ENCODE measurements at regions not wholly inside any gene's neighbourhood (a gene's known extent, or its start where the extent isn't known, plus 50 kb on each side); places are given as distances from the start of the nearest gene placed in this dataset.
"Not testable (repeated sequence)": the region's sequence is repeated elsewhere in the genome, so short reads cannot be mapped to it uniquely, and the experiment has no call there.

DNA sequence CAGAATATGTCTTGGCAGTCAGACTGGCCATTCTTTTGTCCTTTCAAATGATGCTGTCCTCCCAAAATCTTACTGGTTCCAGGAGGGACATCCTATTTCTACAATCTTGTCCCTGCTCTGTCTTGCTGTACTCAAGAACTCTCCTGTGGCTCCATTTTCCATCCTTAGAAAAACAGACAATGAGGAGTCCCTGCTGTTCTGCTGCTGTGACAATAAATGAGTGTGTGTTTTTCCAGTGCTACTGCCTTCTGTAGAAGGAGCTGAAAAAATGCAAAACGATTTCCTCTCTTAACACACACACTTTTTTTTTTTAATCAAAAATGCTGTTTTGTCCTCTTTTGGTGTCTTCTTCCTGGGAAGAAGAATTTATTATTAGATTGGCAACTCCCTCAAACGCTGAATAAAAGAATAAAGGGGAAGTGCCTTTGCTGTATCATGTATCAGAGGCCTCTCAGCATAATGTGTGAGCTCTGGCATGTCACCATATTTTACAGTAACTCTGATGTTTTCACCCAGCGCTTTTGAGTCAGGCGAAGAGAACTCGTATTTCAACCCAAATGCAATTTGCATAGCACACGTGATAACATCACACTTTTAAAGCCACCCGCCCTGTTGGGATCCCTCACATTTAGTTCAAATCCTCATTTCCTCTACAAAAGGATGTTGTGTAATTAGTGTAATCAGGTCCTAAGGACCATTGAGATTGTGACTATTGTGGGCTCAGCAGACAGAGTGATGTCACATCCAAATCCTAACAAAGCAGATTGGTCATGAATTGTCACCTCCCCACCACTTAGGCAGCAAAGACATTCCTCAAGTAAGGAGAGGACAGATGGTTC, 496.0 kb upstream of the LARGE1 start:
- no peaks in the 10 kb centered on the region for H3K9me3 Mint-ChIP-seq
- no peak overlapping the region for H3K27ac Mint-ChIP-seq
- no peak overlapping the region for H3K4me3 Mint-ChIP-seq
- H3K36me3 Mint-ChIP-seq, result no peaks in the 10 kb centered on the region
- DNase-seq (ENCODE audit: extremely low spot score, unreplicated experiment), result no peak
- no peaks in the 10 kb centered on the region for H3K4me1 Mint-ChIP-seq (ENCODE audit: unreplicated experiment)
- no peaks in the 10 kb centered on the region for H3K27me3 Mint-ChIP-seq
- TF ChIP-seq, protein P1, sequence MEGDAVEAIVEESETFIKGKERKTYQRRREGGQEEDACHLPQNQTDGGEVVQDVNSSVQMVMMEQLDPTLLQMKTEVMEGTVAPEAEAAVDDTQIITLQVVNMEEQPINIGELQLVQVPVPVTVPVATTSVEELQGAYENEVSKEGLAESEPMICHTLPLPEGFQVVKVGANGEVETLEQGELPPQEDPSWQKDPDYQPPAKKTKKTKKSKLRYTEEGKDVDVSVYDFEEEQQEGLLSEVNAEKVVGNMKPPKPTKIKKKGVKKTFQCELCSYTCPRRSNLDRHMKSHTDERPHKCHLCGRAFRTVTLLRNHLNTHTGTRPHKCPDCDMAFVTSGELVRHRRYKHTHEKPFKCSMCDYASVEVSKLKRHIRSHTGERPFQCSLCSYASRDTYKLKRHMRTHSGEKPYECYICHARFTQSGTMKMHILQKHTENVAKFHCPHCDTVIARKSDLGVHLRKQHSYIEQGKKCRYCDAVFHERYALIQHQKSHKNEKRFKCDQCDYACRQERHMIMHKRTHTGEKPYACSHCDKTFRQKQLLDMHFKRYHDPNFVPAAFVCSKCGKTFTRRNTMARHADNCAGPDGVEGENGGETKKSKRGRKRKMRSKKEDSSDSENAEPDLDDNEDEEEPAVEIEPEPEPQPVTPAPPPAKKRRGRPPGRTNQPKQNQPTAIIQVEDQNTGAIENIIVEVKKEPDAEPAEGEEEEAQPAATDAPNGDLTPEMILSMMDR (conservative IDR thresholded peaks at IDR 0.05), result no peak

DNA sequence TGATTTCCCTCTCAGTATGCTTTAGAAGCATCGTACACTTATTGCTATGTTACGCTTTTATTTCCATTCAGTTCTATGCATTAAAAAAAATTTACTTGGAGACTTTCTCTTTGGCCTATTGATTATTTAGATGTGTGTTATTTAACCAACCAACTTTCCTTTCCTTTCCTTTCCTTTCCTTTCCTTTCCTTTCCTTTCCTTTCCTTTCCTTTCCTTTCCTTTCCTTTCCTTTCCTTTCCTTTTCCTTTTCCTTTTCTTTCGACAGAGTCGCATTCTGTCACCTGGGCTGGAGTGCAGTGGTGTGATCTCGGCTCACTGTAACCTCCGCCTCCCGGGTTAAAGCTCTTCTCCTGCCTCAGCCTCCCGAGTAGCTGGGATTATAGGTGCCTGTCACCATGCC, 502.7 kb upstream of the LARGE1 start:
- H3K9me3 Mint-ChIP-seq, H3K27ac Mint-ChIP-seq: not testable (repeated sequence)

DNA sequence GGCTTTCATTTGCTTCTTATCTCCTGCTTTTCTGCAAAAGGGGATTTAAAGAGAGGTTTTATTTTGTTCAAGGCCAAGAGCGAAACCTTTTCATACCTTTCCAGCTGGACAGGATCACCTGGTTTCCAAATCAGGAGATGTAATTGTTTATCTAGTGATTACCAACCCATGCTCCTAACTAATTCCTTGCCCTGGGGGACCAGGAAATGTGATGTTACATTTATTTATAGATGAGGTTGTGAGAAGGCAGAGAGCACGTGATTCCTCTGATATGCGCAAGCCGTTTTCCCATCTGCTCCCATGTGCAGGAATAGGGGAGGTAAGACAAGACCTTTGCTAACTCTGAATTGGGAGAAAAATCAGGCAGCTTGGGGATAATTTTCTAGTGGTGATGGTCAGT, 507.2 kb upstream of the LARGE1 start:
- TF ChIP-seq, protein P1 (conservative IDR thresholded peaks at IDR 0.05), result no peak
- H3K4me3 Mint-ChIP-seq, result no peak overlapping the region
- no peak for DNase-seq (ENCODE audit: extremely low spot score, unreplicated experiment)
- H3K27me3 Mint-ChIP-seq, result no peaks in the 10 kb centered on the region
- H3K36me3 Mint-ChIP-seq, result no peaks in the 10 kb centered on the region
- H3K27ac Mint-ChIP-seq, result peak overlapping the region; percentile 62
- no peaks in the 10 kb centered on the region for H3K9me3 Mint-ChIP-seq
- H3K4me1 Mint-ChIP-seq (ENCODE audit: unreplicated experiment), result no peaks in the 10 kb centered on the region

More for the DNA sequence above, 502.7 kb upstream of the LARGE1 start:
- not testable (repeated sequence) for H3K36me3 Mint-ChIP-seq; H3K4me1 Mint-ChIP-seq (ENCODE audit: unreplicated experiment); H3K4me3 Mint-ChIP-seq; H3K27me3 Mint-ChIP-seq; DNase-seq (ENCODE audit: extremely low spot score, unreplicated experiment)

DNA sequence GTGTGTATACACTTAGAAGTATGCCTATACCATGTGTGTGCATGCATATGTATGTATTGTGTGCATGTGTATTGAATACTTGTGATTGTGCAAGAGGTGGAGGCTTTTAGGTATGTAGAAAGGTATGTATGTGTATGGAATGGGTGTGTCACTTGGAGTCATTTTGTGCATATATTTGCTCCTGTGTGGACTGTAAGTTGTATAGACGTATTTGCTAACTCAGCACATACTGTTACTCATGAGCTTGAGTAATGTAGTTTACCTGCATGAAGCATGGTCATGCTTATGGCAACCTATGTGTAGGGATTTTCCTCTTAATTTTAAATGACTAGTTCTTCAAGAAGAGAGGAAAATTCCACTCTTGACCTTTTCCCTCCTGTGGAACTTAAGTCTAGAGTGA, 507.6 kb upstream of the LARGE1 start:
- peak overlapping the region; percentile 62 for H3K27ac Mint-ChIP-seq

DNA sequence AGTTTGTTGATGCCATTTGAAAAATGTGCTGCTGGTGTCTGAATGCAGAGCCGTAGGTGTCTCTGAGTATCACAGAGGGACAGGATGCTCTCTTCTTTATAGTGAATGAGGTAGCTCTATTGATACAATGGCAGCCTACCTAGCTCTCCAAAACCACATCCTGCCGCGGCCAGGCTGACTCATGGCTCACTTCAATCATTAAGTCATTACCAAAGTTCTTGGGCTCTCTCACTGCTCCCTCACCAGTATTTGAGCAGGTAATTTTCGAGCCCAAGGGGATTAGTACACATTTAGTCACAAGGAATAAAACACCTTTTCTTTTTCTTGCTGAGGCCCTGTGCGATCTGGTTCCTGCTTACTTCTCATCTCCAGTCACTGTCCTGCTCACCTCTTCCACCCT, 509.0 kb upstream of the LARGE1 start:
- Mint-ChIP-seq H3K27ac (no peak overlapping the region), H3K36me3 (no peaks in the 10 kb centered on the region), H3K4me1 (ENCODE audit: unreplicated experiment) (no peaks in the 10 kb centered on the region), H3K4me3 (no peak overlapping the region), H3K27me3 (peaks cover 2% of the 10 kb centered on the region), H3K9me3 (no peaks in the 10 kb centered on the region)
- DNase-seq (ENCODE audit: extremely low spot score, unreplicated experiment), result no peak
- TF ChIP-seq, protein P1 (conservative IDR thresholded peaks at IDR 0.05), result no peak

More for the DNA sequence above, 507.6 kb upstream of the LARGE1 start:
- no peaks in the 10 kb centered on the region for H3K4me1 Mint-ChIP-seq (ENCODE audit: unreplicated experiment)
- TF ChIP-seq, protein P1 (conservative IDR thresholded peaks at IDR 0.05), result no peak
- H3K27me3 Mint-ChIP-seq, result no peaks in the 10 kb centered on the region
- no peaks in the 10 kb centered on the region for H3K9me3 Mint-ChIP-seq
- H3K36me3 Mint-ChIP-seq, result no peaks in the 10 kb centered on the region
- DNase-seq (ENCODE audit: extremely low spot score, unreplicated experiment), result no peak
- H3K4me3 Mint-ChIP-seq, result no peak overlapping the region

DNA sequence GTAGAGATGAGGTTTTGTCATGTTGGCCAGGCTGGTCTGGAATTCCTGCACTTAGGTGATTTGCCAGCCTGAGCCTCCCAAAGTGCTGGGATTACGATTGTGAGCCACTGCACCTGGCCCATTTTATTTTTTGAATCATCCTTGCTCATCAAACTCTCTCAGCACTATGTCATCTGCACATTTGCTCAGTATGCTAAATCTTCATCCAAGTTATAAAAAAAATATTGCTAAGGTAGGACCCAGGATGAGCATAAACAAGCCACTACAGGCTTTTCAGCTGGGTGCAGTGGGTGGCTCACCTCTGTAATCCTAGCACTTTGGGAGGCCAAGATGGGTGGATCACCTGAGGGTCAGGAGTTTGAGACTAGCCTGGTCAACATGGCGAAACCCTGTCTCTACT, 510.1 kb upstream of the LARGE1 start:
- Mint-ChIP-seq H3K36me3 (no peaks in the 10 kb centered on the region), H3K27ac (no peak overlapping the region)

More for the DNA sequence above, 510.1 kb upstream of the LARGE1 start:
- no peak overlapping the region for H3K4me3 Mint-ChIP-seq
- TF ChIP-seq, protein P1 (conservative IDR thresholded peaks at IDR 0.05), result no peak
- DNase-seq (ENCODE audit: extremely low spot score, unreplicated experiment), result no peak
- no peaks in the 10 kb centered on the region for H3K4me1 Mint-ChIP-seq (ENCODE audit: unreplicated experiment)
- H3K9me3 Mint-ChIP-seq, result peaks cover 1% of the 10 kb centered on the region
- peaks cover 4% of the 10 kb centered on the region for H3K27me3 Mint-ChIP-seq
